ENCODE measurements at regions not wholly inside any gene's neighbourhood (a gene's known extent, or its start where the extent isn't known, plus 50 kb on each side); places are given as distances from the start of the nearest gene placed in this dataset.

DNA sequence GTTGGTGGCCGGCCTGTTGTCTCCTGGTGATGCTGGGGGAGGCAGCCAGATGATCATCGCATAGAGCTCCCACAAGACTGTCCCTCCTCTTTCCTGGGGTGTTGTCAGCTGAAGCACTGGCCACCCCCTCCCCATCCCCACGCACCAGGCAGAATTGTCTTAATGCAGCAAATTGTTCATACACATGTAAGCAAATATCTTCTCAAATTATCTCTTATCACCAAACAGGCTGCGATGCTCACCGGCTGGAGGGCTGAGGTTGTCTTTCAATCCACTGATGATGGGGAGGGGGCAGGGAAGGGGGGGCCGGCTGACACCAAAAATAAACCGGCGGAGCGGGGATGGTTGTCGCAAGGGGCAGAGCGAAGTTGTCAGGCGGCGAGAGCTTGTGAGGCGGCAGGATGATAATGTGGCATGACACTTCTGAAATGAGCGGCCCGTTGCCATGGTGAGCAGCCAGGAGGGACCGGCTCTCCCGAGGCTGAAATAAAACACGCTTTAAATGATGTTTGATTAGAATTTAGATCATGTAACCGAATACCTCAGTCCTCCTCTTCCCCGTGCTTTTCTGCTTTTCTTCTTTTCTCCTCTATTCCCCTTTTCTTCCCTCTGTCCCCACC is 59.8 kb downstream of the MRM1 start:
- no peak for DNase-seq (ENCODE audit: low read depth)

- DNase-seq (ENCODE audit: low read depth) = no peak
Observed at GRCh38 chr17:36661688-36662087, 60.3 kb downstream of the MRM1 start.

DNA sequence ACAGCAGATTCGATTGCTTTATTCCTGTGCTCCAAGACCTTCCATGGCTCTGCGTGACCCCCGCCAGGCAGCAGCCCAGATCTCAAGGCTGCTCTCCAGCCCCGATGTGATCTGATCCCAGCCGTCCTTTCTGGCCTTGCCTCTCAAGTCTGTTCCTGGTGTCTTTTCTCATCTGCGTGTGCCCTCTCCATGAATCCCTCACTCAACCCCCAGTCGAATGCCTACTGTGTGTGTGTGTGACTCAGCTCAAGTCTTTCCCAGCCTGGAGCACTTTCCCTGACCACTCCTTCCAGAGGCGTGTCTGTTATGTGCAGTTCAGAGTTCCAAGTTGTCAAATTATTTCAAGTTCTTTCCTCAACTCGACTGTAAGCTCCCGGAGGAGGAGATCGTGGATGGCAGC is 64.0 kb downstream of the MRM1 start:
- no peak for DNase-seq (ENCODE audit: low read depth)

DNA sequence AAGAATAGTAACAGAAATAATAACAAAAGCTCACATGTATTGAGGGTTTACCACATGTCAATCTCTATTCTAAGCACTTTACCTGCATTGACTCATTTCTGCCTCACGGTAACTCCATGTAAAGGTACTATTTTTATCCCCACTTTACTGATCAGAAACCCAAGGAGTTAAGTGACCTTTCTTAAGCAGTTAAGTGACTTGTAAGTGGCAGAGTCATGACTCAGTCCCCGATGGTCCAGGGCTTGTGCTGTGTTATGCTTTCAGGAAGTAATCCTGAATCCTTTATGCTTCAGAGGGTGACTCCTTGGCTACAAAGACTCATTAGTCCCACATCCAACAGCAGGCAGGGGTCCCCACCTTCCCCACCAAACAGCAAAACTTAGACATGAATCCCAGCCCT is 66.5 kb downstream of the MRM1 start:
- no peak for DNase-seq (ENCODE audit: low read depth)

GRCh38 chr17:36668824-36669223 is 67.4 kb downstream of the MRM1 start:
- DNase-seq (ENCODE audit: low read depth) = no peak

DNA sequence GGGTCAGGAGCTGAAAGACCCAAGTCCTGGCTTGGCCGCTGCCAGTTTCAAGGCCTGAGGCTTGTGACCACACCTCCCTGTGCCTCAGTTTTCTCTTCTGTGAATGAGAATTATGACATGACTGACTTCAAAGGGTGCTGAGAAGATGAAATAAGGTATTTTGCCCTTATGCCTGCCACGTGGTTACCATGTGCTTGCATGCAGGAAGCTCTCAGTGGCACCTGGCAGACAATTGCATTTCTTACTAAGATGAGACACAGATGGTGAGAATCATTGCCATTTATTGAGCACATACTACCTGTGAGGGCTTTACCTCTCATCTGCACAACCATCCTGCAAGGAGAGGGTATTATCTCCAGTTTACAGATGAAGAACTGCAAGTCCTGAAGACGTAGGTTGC is 69.8 kb downstream of the MRM1 start:
- no peak for DNase-seq (ENCODE audit: low read depth)

- DNase-seq (ENCODE audit: low read depth) = no peak
Observed at GRCh38 chr17:36672403-36672918, 71.1 kb downstream of the MRM1 start.

DNA sequence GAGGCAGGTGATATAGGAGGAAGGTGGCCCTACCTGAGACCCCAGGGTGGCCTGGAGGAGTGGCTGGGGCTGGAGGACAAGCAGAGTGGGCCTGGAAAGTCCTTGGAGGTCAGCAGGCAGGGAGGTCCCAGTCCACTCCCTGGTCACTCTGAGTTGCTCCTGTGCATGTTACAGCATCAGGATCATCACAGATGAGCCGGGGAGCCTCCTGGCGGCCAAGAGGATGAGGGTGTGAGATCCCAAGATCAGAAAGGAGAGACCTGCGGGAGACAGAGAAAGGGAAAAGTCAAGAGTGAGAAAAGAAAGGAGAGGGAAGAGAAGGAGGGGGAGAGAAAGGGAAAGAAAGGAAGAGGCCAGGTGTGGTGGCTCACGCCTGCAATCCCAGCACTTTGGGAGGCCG is 71.7 kb downstream of the MRM1 start:
- no peak for DNase-seq (ENCODE audit: low read depth)

DNA sequence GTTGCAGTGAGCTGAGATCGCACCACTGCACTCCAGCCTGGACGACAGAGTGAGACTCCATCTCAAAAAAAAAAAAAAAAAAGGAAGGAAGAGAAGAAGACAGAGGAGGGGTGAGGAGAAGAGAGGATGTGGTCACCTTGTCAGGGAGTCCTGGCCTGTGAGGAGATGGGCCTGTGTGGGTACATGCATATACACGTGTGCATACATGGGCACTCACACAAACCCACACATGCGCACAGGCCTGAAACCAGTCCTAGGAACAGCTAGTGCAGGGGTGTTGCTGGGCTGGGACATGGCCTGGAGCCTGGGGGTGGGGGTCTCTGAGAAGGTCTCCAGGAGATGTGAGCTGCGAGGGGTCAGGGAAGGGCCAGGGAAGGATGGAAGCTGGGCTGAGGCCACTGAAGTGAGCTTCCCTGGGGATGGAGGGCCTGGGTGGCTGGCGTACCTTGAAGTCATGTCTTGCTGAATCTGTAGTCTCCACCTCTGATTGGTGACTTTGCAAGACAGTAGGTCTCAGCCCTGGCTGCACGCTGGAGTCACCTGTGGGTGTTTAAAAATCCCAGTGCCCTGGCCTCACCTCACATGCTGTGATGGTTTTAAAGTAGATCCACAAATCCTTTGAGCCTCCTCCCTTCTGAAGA is 72.4 kb downstream of the MRM1 start:
- DNase-seq (ENCODE audit: low read depth) = no peak

- DNase-seq (ENCODE audit: low read depth) = peak; percentile 53
Observed at GRCh38 chr17:36674278-36674650, 72.9 kb downstream of the MRM1 start.

DNA sequence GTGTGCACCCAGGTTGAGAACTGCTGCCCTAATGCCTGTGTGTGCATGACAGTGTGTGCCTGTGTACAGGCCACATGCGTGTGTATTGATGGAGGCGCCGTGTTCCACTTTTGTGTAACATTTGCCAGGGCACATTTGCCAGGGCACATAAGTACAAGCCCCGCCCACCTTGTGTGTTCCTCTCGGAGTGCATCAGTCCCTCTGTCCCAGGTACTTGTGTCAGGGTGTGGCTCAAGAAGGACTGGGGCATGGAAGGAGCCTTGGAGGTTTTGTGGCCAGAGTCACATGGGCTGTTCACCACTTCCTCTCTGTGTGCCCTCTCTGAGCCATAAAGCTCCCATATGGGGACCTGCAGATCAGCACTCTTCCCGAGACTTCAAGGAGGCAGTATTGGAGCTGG is 73.9 kb downstream of the MRM1 start:
- DNase-seq (ENCODE audit: low read depth) = no peak

DNA sequence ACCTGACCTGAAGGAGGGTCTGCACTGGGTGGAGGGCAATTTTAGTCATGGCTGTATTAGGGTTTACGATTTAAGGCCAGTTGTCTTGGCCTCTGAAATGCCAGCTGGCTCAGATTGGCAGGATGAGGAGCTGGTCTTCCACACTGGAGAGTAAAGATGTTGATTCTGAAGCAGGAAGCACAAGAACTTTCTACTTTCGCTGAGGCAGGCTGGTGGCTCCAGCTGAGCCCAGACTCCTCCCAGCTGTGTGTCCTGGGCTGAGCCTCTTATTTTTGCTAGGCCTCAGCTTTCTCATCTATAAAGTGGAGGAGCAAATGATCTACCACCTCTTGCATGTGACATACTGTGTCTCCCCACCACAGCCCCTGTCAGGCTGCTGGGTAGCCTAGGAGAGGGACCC is 74.4 kb downstream of the MRM1 start:
- no peak for DNase-seq (ENCODE audit: low read depth)

DNA sequence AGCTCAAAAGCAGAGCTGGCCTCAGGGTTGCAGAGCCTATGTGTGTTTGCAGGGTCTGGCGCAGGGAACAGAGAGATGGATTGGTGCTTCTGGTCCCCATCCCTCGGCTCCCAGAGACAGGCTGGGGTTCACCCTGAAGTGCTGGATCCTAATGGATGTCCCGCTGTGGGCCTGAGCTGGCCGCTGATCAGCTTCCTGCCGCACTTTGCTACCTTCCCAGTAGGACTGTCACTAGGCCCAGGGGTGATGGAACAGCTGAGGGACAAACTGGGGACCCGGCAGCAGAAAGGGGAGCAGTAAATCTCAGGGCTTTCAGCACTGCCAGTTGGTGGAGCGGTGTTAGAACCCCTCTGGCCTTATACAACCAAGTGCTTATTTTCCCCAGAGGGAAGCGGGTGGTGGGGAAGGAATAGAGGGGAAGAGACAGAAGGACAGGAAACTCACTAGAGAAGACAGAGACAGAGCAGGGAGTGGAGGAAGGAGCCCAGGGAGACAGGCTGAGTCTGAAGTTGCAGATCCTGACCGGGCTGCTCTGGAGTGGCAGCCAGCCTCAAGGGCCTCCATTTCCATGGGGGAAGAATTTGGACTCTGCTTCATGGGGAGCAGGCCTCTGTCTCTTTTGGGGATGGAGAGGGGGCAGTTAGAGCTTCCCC is 78.6 kb downstream of the MRM1 start:
- no peak for DNase-seq (ENCODE audit: low read depth)

- no peak for DNase-seq (ENCODE audit: low read depth)
Observed at GRCh38 chr17:36680701-36681202, 79.4 kb downstream of the MRM1 start.

GRCh38 chr17:36682773-36683172 is 81.4 kb downstream of the MRM1 start:
- no peak for DNase-seq (ENCODE audit: low read depth)

DNA sequence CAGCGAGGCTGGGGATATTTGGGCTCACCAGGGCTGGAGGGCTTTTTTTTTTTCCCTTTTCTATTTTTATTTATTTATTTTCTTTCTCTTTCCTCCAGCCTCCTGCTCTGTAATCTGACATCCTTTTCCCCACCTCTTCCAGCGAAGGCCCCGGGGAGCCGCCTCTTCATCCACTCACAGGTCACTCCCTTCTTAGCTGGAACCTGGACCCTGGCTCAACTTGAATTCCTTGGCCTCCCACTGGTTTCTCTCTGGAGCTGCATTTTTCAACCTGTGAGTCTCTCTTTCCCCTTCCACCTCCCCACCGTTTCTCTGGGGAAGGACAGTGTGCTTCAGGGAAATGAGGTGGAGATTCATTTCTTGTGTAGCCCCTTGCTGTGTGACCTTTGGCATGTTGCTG is 82.0 kb downstream of the MRM1 start:
- no peak for DNase-seq (ENCODE audit: low read depth)

- DNase-seq (ENCODE audit: low read depth) = no peak
Observed at GRCh38 chr17:36684134-36684533, 82.8 kb downstream of the MRM1 start.

DNA sequence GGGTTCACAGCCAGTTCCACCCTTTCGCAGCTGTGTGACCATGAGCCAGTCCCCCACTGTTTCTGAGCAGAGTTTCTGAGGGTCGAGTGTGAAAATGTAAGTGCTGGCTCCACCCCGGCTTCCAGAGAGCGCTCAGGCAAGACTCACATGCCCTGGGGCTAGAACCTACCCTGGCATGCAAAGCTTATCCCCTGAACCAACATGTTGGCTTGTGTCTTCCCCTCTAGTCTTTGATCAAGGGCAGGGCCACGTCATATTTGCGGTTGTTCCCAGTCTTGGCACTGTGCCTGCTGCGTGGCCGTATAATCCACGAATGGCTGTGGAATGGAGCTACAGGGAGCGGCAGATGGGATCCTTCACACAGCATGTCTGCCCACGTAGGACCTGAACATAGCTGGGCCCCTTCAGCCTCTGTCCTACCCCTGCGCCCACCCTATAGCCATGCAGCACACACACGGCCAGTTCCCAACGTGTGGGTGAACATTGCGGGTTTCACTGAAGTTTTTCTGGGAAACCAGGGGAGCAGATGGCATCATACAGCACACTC is 84.8 kb downstream of the MRM1 start:
- DNase-seq (ENCODE audit: low read depth) = peak; percentile 4

GRCh38 chr17:36687736-36688135 is 86.4 kb downstream of the MRM1 start:
- no peak for DNase-seq (ENCODE audit: low read depth)

DNA sequence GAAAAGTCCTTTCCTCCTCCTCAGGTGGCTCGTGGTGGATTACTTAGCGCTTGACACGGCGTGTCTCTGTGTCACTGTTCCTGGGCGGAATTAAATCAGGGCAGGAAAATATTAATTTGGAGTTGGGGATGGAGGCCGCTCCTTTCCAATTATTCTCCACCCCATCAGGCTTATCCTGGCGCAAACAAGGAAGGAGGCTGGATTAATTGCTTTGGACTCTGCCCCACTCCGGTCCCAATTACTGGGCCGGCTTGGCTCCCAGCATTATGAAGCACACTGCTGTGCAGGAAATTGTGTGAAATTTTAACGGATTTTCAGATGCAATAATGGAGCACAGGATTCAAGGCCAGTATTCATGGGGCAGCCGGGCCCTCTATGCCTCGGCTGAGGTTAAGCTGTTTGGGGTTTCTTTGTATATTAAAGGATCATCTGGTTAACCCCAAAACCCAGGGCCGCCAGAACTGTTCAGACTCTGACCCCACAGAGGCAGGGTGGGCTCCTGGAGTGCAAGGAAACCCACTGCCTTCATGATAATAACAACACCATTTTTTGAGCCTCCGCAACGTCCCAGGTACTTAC is 87.8 kb downstream of the MRM1 start:
- no peak for DNase-seq (ENCODE audit: low read depth)

DNA sequence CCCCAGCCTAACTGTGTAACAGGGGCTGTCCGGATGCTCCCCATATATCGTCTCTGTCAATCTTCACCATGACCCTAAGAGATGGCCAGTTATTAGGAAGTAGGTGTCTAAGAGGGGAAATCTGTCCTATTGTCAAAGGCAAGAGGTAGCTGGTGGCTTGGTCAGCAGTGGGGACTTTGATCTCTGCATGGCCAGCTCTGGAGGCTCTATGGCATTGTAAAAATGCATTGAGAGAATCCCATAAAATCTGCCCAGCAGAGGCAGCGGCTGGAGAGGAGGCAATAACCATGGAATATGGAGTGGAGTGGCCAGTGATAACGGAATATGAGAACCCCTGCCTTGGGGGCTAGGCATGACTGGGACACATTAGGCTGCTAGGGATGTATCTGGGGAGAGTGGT is 88.8 kb downstream of the MRM1 start:
- DNase-seq (ENCODE audit: low read depth) = no peak

DNA sequence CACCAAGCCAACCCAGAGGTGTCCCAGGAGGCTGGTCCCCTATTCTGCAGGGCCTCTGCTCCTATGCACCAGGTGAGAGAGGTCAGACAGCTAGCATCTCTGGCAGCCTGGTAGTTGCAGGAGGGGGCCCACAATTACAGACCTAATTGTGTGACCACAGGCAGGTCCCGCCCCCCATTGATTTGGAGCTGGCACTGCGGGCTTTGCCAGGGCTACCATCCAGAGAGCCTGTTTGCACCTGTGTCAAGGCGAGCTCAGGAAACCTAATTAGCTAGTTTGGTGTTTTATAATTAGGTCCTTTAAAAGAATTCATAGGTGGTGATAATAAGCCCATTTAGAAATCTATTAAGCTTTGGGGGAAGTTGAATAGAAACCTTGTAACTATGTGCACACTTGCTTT is 90.2 kb downstream of the MRM1 start:
- no peak for DNase-seq (ENCODE audit: low read depth)
